OCI-LY7 (cell line): ENCODE measurements at regions not wholly inside any gene's neighbourhood (a gene's known extent, or its start where the extent isn't known, plus 50 kb on each side); places are given as distances from the start of the nearest gene placed in this dataset.

ENCODE experiments used
- BruUV-seq: library from RNA; stranded (reverse); fragments of 400-500 nt; replicated peaks from 2 replicates; lab custom pipeline; 2021; lab: Mats Ljungman, UMichigan
- CTCF ChIA-PET: fragments of 300-600 bp; sonication (Branson Sonifier 250); formaldehyde crosslinking; loops from one replicate; lab custom pipeline; 2022; ENCODE audit warnings: antibody characterized with exemption; ENCODE audit not compliant: unreplicated experiment; lab: Charles Lee
- POLR2A ChIA-PET: fragments of 300-600 bp; sonication (Branson Sonifier 250); formaldehyde crosslinking; loops from one replicate; lab custom pipeline; 2022; ENCODE audit warnings: antibody characterized with exemption; lab: Charles Lee
- DNase-seq: peaks from one replicate; pipeline ENCODE4 v3.0.0-alpha.2; 2015; ENCODE audit warnings: low spot score
- H2AFZ ChIP-seq: fragments of 200-600 bp; sonication (generic), shearing (Covaris generic); 2 replicates; pipeline ENCODE4 v1.6.1; 2014; ENCODE audit warnings: mild to moderate bottlenecking, antibody characterized with exemption, low read length, moderate library complexity
- H3K27ac ChIP-seq: fragments of 200-600 bp; sonication (generic); 2 replicates; pipeline ENCODE4 v1.5.1; 2014; ENCODE audit warnings: mixed run types, low read depth, mild to moderate bottlenecking, moderate library complexity, low read length, inconsistent platforms; ENCODE audit not compliant: poor library complexity, severe bottlenecking
- H3K36me3 ChIP-seq: fragments of 200-600 bp; sonication (generic); 2 replicates; pipeline ENCODE4 v1.6.1; 2014; ENCODE audit warnings: mild to moderate bottlenecking, antibody characterized with exemption, low read length, moderate library complexity, mixed read lengths; ENCODE audit not compliant: insufficient read depth
- H3K4me1 ChIP-seq: fragments of 200-600 bp; sonication (generic); 2 replicates; pipeline ENCODE4 v1.5.1; 2014; ENCODE audit warnings: mild to moderate bottlenecking, low read length; ENCODE audit not compliant: insufficient read depth, poor library complexity, severe bottlenecking
- H3K4me2 ChIP-seq: fragments of 200-600 bp; sonication (generic); 2 replicates; pipeline ENCODE4 v1.6.1; 2014; ENCODE audit warnings: mild to moderate bottlenecking, low read length
- H3K4me3 ChIP-seq: fragments of 200-600 bp; sonication (generic); 2 replicates; pipeline ENCODE4 v1.5.1; 2014; ENCODE audit warnings: mild to moderate bottlenecking, low read depth, low read length; ENCODE audit not compliant: poor library complexity, severe bottlenecking
- H3K79me2 ChIP-seq: fragments of 200-600 bp; sonication (generic); 2 replicates; pipeline ENCODE4 v1.6.1; 2016; ENCODE audit warnings: low read depth, mild to moderate bottlenecking, low read length, moderate library complexity, mixed read lengths; ENCODE audit not compliant: insufficient read depth
- H3K9me2 ChIP-seq: fragments of 200-600 bp; sonication (generic); 2 replicates; pipeline ENCODE4 v1.6.1; 2016; ENCODE audit warnings: mild to moderate bottlenecking, low read length, mixed read lengths; ENCODE audit not compliant: insufficient read depth
- H3K9me3 ChIP-seq: fragments of 200-600 bp; sonication (generic); 2 replicates; pipeline ENCODE4 v1.6.1; 2014; ENCODE audit warnings: mild to moderate bottlenecking, mixed run types, low read length, mixed read lengths
- H4K20me1 ChIP-seq: fragments of 200-600 bp; sonication (generic); 2 replicates; pipeline ENCODE4 v1.6.1; 2014; ENCODE audit warnings: mild to moderate bottlenecking, antibody characterized with exemption, low read length, moderate library complexity, mixed read lengths; ENCODE audit not compliant: insufficient read depth
- CTCF ChIP-seq: fragments of 200-600 bp; sonication (generic); conservative IDR thresholded peaks from 2 replicates; pipeline ENCODE4 v1.5.1; 2014; ENCODE audit warnings: mild to moderate bottlenecking, antibody characterized with exemption, low read length, moderate library complexity, mixed read lengths
- EZH2phosphoT487 ChIP-seq: fragments of 200-600 bp; sonication (generic); IDR thresholded peaks from 2 replicates; pipeline ENCODE4 v1.6.1; 2018; ENCODE audit warnings: low read depth, borderline replicate concordance, mild to moderate bottlenecking, mixed run types, antibody characterized with exemption, low read length, moderate library complexity, mixed read lengths
- intact Hi-C: fragments of 100-400 bp; cut with micrococcal nuclease; formaldehyde crosslinking; loops from one replicate; pipeline ENCODE4 v1.10.0; 2022; ENCODE audit not compliant: unreplicated experiment

DNA sequence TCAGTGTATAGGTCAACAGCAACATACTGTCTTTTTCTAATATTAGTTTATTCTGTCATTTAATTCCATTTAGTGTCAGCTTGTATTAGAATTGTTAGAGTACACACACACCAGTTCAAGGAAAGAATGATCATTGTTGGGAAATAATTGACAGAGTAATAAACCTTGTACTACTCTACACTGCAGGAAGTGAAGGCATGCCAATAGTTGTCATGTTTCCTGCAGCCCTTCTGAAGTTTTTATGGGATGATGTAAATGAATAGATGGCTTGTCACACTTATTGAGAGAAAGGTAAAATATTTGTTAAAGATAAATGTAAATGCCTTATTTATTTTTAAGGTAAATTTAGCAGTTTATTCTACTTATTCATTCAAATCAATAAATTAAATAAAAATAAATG lies 306.9 kb upstream of the KLHL1 start:
- ChIA-PET CTCF (no interaction called here), POLR2A (interaction anchor here (0.6 to 0.8 kb wide), 2 partner anchors 418 to 579 kb away, joined by 3 to 5 read pairs; no protein-coding TSS in a partner anchor)
- Histone ChIP-seq H3K4me1 (no peaks in the 10 kb centered on the region), H3K4me2 (no peak overlapping the region), H3K9me2 (no peaks in the 10 kb centered on the region), H3K9me3 (no peaks in the 10 kb centered on the region), H3K27ac (no peak overlapping the region), H3K4me3 (no peak overlapping the region), H2AFZ (no peak overlapping the region), H3K79me2 (no peaks in the 10 kb centered on the region), H3K36me3 (no peaks in the 10 kb centered on the region), H4K20me1 (no peaks in the 10 kb centered on the region)
- intact Hi-C loops = no loop called here
- TF ChIP-seq CTCF (no peak), EZH2phosphoT487 (no peak)
- no TSS peak for BruUV-seq
- no peak for DNase-seq

DNA sequence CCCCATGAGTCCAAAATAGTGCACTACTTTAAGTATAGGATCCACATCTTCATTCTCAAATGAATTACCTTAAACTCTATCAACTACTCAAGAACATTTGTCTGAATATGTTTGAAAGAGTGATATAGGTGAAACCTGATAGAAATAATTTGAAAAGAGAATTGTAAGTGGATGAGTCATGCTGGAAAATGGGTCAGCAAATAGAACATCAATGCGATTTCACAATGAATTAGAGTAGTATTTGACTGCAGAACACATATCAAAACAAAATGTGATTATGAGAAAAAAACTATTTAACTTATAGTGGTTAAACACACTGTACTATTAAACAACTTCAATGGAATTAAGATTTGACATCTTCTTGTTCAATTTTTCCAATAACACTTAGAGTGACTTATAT lies 300.6 kb upstream of the KLHL1 start:
- DNase-seq = no peak
- H3K4me3 ChIP-seq = no peak overlapping the region
- CTCF ChIA-PET = no interaction called here
- no peak overlapping the region for H3K27ac ChIP-seq
- H3K9me2 ChIP-seq = no peaks in the 10 kb centered on the region
- TF ChIP-seq EZH2phosphoT487 (no peak), CTCF (no peak)
- H2AFZ ChIP-seq = no peak overlapping the region
- no peaks in the 10 kb centered on the region for H3K4me1 ChIP-seq
- no TSS peak for BruUV-seq
- H3K9me3 ChIP-seq = no peaks in the 10 kb centered on the region
- H3K79me2 ChIP-seq = no peaks in the 10 kb centered on the region
- no peaks in the 10 kb centered on the region for H4K20me1 ChIP-seq
- intact Hi-C loops = no loop called here
- no peaks in the 10 kb centered on the region for H3K36me3 ChIP-seq
- POLR2A ChIA-PET = no interaction called here
- H3K4me2 ChIP-seq = no peak overlapping the region

DNA sequence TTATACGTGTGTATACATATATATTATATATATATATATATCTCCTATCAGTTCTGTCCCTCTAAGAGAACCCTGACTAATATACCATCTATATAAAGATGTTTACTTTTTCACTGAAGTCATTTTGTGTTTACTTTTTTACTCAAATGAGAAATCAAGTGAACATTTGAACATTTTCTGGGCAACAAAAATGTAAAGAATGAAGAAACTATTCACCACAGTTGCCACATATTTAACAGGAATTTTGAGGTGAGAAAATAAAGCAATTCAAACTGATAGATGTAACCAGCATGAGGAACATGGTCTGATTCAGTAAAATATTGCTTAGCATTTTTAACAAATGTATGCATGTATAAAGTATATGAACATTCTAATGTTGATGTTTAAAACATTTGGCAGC lies 299.2 kb upstream of the KLHL1 start:
- CTCF ChIA-PET = no interaction called here
- DNase-seq = no peak
- no peak overlapping the region for H3K27ac ChIP-seq
- no peak overlapping the region for H3K4me2 ChIP-seq
- H3K4me1 ChIP-seq = no peaks in the 10 kb centered on the region
- no peaks in the 10 kb centered on the region for H3K79me2 ChIP-seq
- H3K4me3 ChIP-seq = no peak overlapping the region
- H3K9me2 ChIP-seq = no peaks in the 10 kb centered on the region
- intact Hi-C loops = no loop called here
- no peaks in the 10 kb centered on the region for H3K9me3 ChIP-seq
- H2AFZ ChIP-seq = no peak overlapping the region
- no peaks in the 10 kb centered on the region for H3K36me3 ChIP-seq
- POLR2A ChIA-PET = interaction anchor here (0.7 kb wide), 1 partner anchor 12 kb away, joined by 3 read pairs; no protein-coding TSS in a partner anchor
- no peak for TF ChIP-seq CTCF
- no peak for TF ChIP-seq EZH2phosphoT487
- no peaks in the 10 kb centered on the region for H4K20me1 ChIP-seq
- no TSS peak for BruUV-seq
